ENCODE measurements at regions not wholly inside any gene's neighbourhood (a gene's known extent, or its start where the extent isn't known, plus 50 kb on each side); places are given as distances from the start of the nearest gene placed in this dataset.

GRCh38 chr4:184884883-184885282 lies 59.1 kb upstream of the ACSL1 start (continued):
- TF ChIP-seq ZNF777 (CRISPR knock-in tag; IDR thresholded peaks at IDR 0.05) (no peak), KAT2B (IDR thresholded peaks at IDR 0.05; ENCODE audit: borderline replicate concordance, low read depth, low read length) (no peak), ZNF136 (CRISPR knock-in tag; IDR thresholded peaks at IDR 0.05; ENCODE audit: low read depth) (no peak), POGZ (CRISPR knock-in tag; IDR thresholded peaks at IDR 0.05) (0 out of 2 replicates have a peak, but pooled peaks have one; percentile 27), SNAPC2 (CRISPR knock-in tag; IDR thresholded peaks at IDR 0.05) (no peak), SOX13 (IDR thresholded peaks at IDR 0.05) (no peak), SOX13 (CRISPR knock-in tag; conservative IDR thresholded peaks at IDR 0.05 in 1 of 2, IDR thresholded peaks at IDR 0.05 in 1 of 2) (peak in 1 of 2 experiments; percentile 76; a peak in 2 of 4 replicates), ZNF354B (CRISPR knock-in tag; IDR thresholded peaks at IDR 0.05) (no peak), SOX6 (IDR thresholded peaks at IDR 0.05) (no peak), SOX6 (CRISPR knock-in tag; IDR thresholded peaks at IDR 0.05) (peak; percentile 74), TARDBP (CRISPR knock-in tag; IDR thresholded peaks at IDR 0.05) (peak; percentile 61; the same call in 1 of the 2 replicates), ZSCAN30 (CRISPR knock-in tag; IDR thresholded peaks at IDR 0.05) (no peak), TP53 (CRISPR knock-in tag; conservative IDR thresholded peaks at IDR 0.05) (no peak), FUBP1 (CRISPR knock-in tag; IDR thresholded peaks at IDR 0.05; ENCODE audit: borderline replicate concordance) (no peak), HIC2 (CRISPR knock-in tag; IDR thresholded peaks at IDR 0.05; ENCODE audit: low read depth) (no peak), MEIS1 (CRISPR knock-in tag; IDR thresholded peaks at IDR 0.05; ENCODE audit: borderline replicate concordance) (no peak), UBTF (CRISPR knock-in tag; IDR thresholded peaks at IDR 0.05) (no peak), YY1 (IDR thresholded peaks at IDR 0.05; ENCODE audit: insufficient read depth, insufficient replicate concordance, low read depth, low read length) (no peak), FOXK1 (CRISPR knock-in tag; IDR thresholded peaks at IDR 0.05; ENCODE audit: borderline replicate concordance, low read depth) (peak; percentile 78), SIX4 (CRISPR knock-in tag; IDR thresholded peaks at IDR 0.05) (peak; percentile 63; the same call in 1 of the 2 replicates), DR1 (CRISPR knock-in tag; IDR thresholded peaks at IDR 0.05) (no peak)
- TF ChIP-seq, protein P1, sequence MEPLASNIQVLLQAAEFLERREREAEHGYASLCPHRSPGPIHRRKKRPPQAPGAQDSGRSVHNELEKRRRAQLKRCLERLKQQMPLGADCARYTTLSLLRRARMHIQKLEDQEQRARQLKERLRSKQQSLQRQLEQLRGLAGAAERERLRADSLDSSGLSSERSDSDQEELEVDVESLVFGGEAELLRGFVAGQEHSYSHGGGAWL (CRISPR knock-in tag; IDR thresholded peaks at IDR 0.05): no peak
- TF ChIP-seq, protein P2, sequence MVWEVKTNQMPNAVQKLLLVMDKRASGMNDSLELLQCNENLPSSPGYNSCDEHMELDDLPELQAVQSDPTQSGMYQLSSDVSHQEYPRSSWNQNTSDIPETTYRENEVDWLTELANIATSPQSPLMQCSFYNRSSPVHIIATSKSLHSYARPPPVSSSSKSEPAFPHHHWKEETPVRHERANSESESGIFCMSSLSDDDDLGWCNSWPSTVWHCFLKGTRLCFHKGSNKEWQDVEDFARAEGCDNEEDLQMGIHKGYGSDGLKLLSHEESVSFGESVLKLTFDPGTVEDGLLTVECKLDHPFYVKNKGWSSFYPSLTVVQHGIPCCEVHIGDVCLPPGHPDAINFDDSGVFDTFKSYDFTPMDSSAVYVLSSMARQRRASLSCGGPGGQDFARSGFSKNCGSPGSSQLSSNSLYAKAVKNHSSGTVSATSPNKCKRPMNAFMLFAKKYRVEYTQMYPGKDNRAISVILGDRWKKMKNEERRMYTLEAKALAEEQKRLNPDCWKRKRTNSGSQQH (CRISPR knock-in tag; IDR thresholded peaks at IDR 0.05; ENCODE audit: low read depth): no peak
- TF ChIP-seq, protein P3, sequence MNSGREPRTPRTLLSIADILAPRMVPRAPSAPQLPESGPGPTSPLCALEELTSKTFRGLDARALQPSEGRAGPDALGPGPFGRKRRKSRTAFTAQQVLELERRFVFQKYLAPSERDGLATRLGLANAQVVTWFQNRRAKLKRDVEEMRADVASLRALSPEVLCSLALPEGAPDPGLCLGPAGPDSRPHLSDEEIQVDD (CRISPR knock-in tag; IDR thresholded peaks at IDR 0.05; ENCODE audit: borderline replicate concordance): no peak

Data from HepG2 (cell line).